HepG2 (cell line): ENCODE measurements at regions not wholly inside any gene's neighbourhood (a gene's known extent, or its start where the extent isn't known, plus 50 kb on each side); places are given as distances from the start of the nearest gene placed in this dataset.

Experiments
- ATAC-seq: fragments of 200-7000 bp; cut with Tn5 transposase; 3 replicates; pipeline ENCODE4 v1.9.1; 2020; ENCODE audit warnings: mild to moderate bottlenecking, moderate library complexity
- BruUV-seq: library from RNA; stranded (reverse); fragments of 400-500 nt; replicated peaks from 2 replicates; lab custom pipeline; 2021; lab: Mats Ljungman, UMichigan
- CTCF ChIA-PET: fragments of 300-600 bp; formaldehyde crosslinking; extraction: SDS; loops from one replicate; lab custom pipeline; 2021; ENCODE audit warnings: low total read pairs, inconsistent platforms, low intra/inter-chr PET ratio; lab: Yijun Ruan, JAX
- POLR2A ChIA-PET: fragments of 350-600 bp; sonication (Branson Sonifier 250); formaldehyde crosslinking; loops from one replicate; lab custom pipeline; 2020; ENCODE audit warnings: antibody characterized with exemption, inconsistent platforms; lab: Yijun Ruan, JAX
- DNase-seq: peaks from one replicate; pipeline ENCODE4 v3.0.0-alpha.2; 2015; ENCODE audit warnings: low spot score
- FAIRE-seq: peaks from 3 replicates; lab custom pipeline; 2011; peaks lifted over from hg19 to GRCh38; lab: Jason Lieb, UNC
- H2AFZ ChIP-seq: one replicate; pipeline ENCODE4 v1.6.1; 2011; ENCODE audit warnings: low read length, inconsistent platforms
- H3K27ac ChIP-seq: fragments of 300-600 bp; 3 replicates; pipeline ENCODE4 v1.8.0; 2011; ENCODE audit warnings: mixed run types, mild to moderate bottlenecking, mixed read lengths, low read length, inconsistent platforms; ENCODE audit not compliant: insufficient read depth; ENCODE audit errors: extremely low read length
- H3K27me3 ChIP-seq, 2 experiments: fragments of 200-600 bp in 1 of 2; 2 replicates in 1 of 2; 3 replicates in 1 of 2; pipeline versions ENCODE4 v1.6.0 to v1.8.0; 2011; ENCODE audit warnings: low read length in 2 of 2, mild to moderate bottlenecking in 2 of 2, moderate library complexity in 2 of 2, inconsistent platforms in 1 of 2; ENCODE audit not compliant: insufficient read depth in 2 of 2, control insufficient read depth in 1 of 2
- H3K36me3 ChIP-seq, 2 experiments: fragments of 200-600 bp in 1 of 2; replicated peaks in 1 of 2; 2 replicates in 1 of 2; 3 replicates in 1 of 2; pipeline versions ENCODE4 v1.5.1 to v1.8.0; 2011; ENCODE audit warnings: low read length in 2 of 2, inconsistent platforms in 1 of 2; ENCODE audit not compliant: insufficient read depth in 2 of 2, control insufficient read depth in 1 of 2
- H3K4me1 ChIP-seq: 2 replicates; pipeline ENCODE4 v1.5.1; 2012; ENCODE audit warnings: low read length, inconsistent platforms; ENCODE audit not compliant: insufficient read depth
- H3K4me2 ChIP-seq: 2 replicates; pipeline ENCODE4 v1.6.0; 2011; ENCODE audit warnings: low read depth, low read length, inconsistent platforms
- H3K4me3 ChIP-seq, 3 experiments: fragments of 200-600 bp in 1 of 3; sonication (generic), shearing (Covaris generic) in 1 of 3; replicated peaks in 1 of 3; 2 replicates each; pipeline ENCODE4 v1.5.1; 2011 to 2016; ENCODE audit warnings: low read length in 3 of 3, inconsistent platforms in 2 of 3, low read depth in 2 of 3, mild to moderate bottlenecking in 2 of 3, control low read depth in 1 of 3, mixed read lengths in 1 of 3; ENCODE audit not compliant: insufficient read depth in 1 of 3
- H3K79me2 ChIP-seq: one replicate; pipeline ENCODE4 v1.6.1; 2011; ENCODE audit warnings: low read length, inconsistent platforms; ENCODE audit not compliant: insufficient read depth
- H3K9ac ChIP-seq: 2 replicates; pipeline ENCODE4 v1.6.0; 2011; ENCODE audit warnings: mild to moderate bottlenecking, low read depth, low read length, inconsistent platforms; ENCODE audit not compliant: insufficient read depth
- H3K9me3 ChIP-seq: 2 replicates; pipeline ENCODE4 v1.5.1; 2012; ENCODE audit warnings: mild to moderate bottlenecking, low read length
- H4K20me1 ChIP-seq: 2 replicates; pipeline ENCODE4 v1.6.0; 2011; ENCODE audit warnings: inconsistent platforms, mild to moderate bottlenecking, low read length, moderate library complexity; ENCODE audit not compliant: insufficient read depth
- FOXJ3 ChIP-seq: sonication (generic); formaldehyde crosslinking; IDR thresholded peaks from 2 replicates; pipeline ENCODE4 v1.4.0; 2020; ENCODE audit warnings: missing genetic modification reagents, mild to moderate bottlenecking, borderline replicate concordance
- MEF2D ChIP-seq: sonication (generic); formaldehyde crosslinking; IDR thresholded peaks from 2 replicates; pipeline ENCODE4 v1.5.1; 2020; ENCODE audit warnings: mild to moderate bottlenecking, missing genetic modification reagents
- MEIS2 ChIP-seq: sonication (generic); formaldehyde crosslinking; IDR thresholded peaks from 2 replicates; pipeline ENCODE4 v1.9.0; 2021; ENCODE audit warnings: mild to moderate bottlenecking, missing genetic modification reagents
- POGZ ChIP-seq: sonication (generic); formaldehyde crosslinking; IDR thresholded peaks from 2 replicates; pipeline ENCODE4 v1.4.0; 2020; ENCODE audit warnings: mild to moderate bottlenecking, missing genetic modification reagents
- PRPF4 ChIP-seq: fragments of 200-400 bp; formaldehyde crosslinking; IDR thresholded peaks from 2 replicates; pipeline ENCODE4 v1.6.1; 2016; ENCODE audit warnings: low read length, low read depth; ENCODE audit not compliant: poor library complexity, severe bottlenecking
- RAD21 ChIP-seq: fragments of 450-650 bp; formaldehyde crosslinking; IDR thresholded peaks from 2 replicates; pipeline ENCODE4 v1.5.0; 2020; ENCODE audit warnings: mild to moderate bottlenecking
- RFXANK ChIP-seq: IDR thresholded peaks from 2 replicates; pipeline ENCODE4 v1.6.1; 2016
- SIN3B ChIP-seq: fragments of 150-350 bp; IDR thresholded peaks from 2 replicates; pipeline ENCODE4 v1.6.1; 2014; ENCODE audit warnings: low read length
- TGIF2 ChIP-seq: IDR thresholded peaks from 2 replicates; pipeline ENCODE4 v1.6.1; 2016; ENCODE audit warnings: control low read depth, missing compliant biosample characterization
- WIZ ChIP-seq: sonication (generic); formaldehyde crosslinking; IDR thresholded peaks from 2 replicates; pipeline ENCODE4 v1.5.1; 2020; ENCODE audit warnings: mild to moderate bottlenecking, missing genetic modification reagents
- ZBTB20 ChIP-seq: sonication (generic); formaldehyde crosslinking; IDR thresholded peaks from 2 replicates; pipeline ENCODE4 v1.8.1; 2023; ENCODE audit warnings: missing genetic modification reagents, low read depth, mild to moderate bottlenecking, borderline replicate concordance
- ZBTB42 ChIP-seq: sonication (generic); formaldehyde crosslinking; IDR thresholded peaks from 2 replicates; pipeline ENCODE4 v1.5.0; 2020; ENCODE audit warnings: mild to moderate bottlenecking, missing genetic modification reagents
- ZBTB7B ChIP-seq: sonication (generic); formaldehyde crosslinking; IDR thresholded peaks from 2 replicates; pipeline ENCODE4 v1.4.0; 2020; ENCODE audit warnings: missing genetic modification reagents
- ZNF367 ChIP-seq: sonication (generic); formaldehyde crosslinking; IDR thresholded peaks from 2 replicates; pipeline ENCODE4 v1.4.0; 2020; ENCODE audit warnings: missing genetic modification reagents, borderline replicate concordance
- ZNF562 ChIP-seq: sonication (generic); formaldehyde crosslinking; IDR thresholded peaks from 2 replicates; pipeline ENCODE4 v1.8.0; 2022; ENCODE audit warnings: missing genetic modification reagents, borderline replicate concordance
- ZNF646 ChIP-seq: sonication (generic); formaldehyde crosslinking; IDR thresholded peaks from 2 replicates; pipeline ENCODE4 v1.9.0; 2021; ENCODE audit warnings: mild to moderate bottlenecking, missing genetic modification reagents
- ZNF850 ChIP-seq: sonication (generic); formaldehyde crosslinking; conservative IDR thresholded peaks from 2 replicates; pipeline ENCODE4 v1.9.0; 2021; ENCODE audit warnings: mild to moderate bottlenecking, missing genetic modification reagents
- WGBS: methylation state at CpG from one replicate; pipeline ENCODE4 v1.1.6; 2017; ENCODE audit warnings: low lambda C conversion rate; 5-methylcytosine and 5-hydroxymethylcytosine counted together
- in situ Hi-C: cut with HindIII; loops from 2 replicates; pipeline ENCODE4 v1.10.0; 2017; ENCODE audit warnings: low pct_unique_long_range_greater_than_20kb; ENCODE audit not compliant: extremely low pct_ligation_motif_present
- intact Hi-C: fragments of 100-400 bp; cut with micrococcal nuclease; formaldehyde crosslinking; loops from one replicate; pipeline ENCODE4 v1.10.0; 2022; ENCODE audit not compliant: unreplicated experiment
- TF ChIP-seq, protein P1 (sequence below): conservative IDR thresholded peaks from 2 replicates; pipeline ENCODE4 v1.6.1; 2018; ENCODE audit warnings: missing genetic modification reagents

- TF ChIP-seq PRPF4 (no peak), ZNF367 (no peak)
- TF ChIP-seq, protein P1, sequence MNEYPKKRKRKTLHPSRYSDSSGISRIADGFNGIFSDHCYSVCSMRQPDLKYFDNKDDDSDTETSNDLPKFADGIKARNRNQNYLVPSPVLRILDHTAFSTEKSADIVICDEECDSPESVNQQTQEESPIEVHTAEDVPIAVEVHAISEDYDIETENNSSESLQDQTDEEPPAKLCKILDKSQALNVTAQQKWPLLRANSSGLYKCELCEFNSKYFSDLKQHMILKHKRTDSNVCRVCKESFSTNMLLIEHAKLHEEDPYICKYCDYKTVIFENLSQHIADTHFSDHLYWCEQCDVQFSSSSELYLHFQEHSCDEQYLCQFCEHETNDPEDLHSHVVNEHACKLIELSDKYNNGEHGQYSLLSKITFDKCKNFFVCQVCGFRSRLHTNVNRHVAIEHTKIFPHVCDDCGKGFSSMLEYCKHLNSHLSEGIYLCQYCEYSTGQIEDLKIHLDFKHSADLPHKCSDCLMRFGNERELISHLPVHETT (CRISPR knock-in tag): no peak
- TF ChIP-seq, all 625 proteins: peak for 0
Measured at GRCh38 chr18:75526038-75526437, 98.5 kb upstream of the SMIM21 start (continued).

DNA sequence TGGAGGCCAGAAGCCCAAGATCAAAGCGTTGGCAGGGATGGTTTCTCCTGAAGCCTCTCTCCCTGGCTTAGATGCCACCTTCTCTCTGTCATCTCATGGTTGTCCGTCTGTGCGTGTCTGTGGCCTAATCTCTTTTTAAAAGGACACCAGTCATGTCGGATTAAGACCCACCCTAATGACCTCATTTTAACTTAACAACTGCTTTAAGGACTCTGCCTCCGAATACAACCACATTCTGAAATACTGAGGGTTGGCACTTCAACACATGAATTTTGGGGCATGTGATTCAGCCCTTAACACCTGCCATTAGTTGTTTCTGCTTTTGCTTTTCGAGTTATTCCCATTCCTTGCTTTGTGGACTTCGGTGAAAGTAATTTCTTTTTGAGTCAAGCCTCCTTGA, 97.8 kb upstream of the SMIM21 start:
- TF ChIP-seq RAD21: no peak
- TF ChIP-seq MEF2D (CRISPR knock-in tag): no peak
- TF ChIP-seq SIN3B: no peak
- no peak for TF ChIP-seq MEIS2 (CRISPR knock-in tag)
- no peak for TF ChIP-seq FOXJ3 (CRISPR knock-in tag)
- TF ChIP-seq TGIF2: no peak
- no peak for TF ChIP-seq ZBTB7B (CRISPR knock-in tag)
- no peak for TF ChIP-seq ZNF562 (CRISPR knock-in tag)
- no peak for TF ChIP-seq ZBTB42 (CRISPR knock-in tag)
- TF ChIP-seq ZNF646 (CRISPR knock-in tag): no peak
- no peak for TF ChIP-seq ZNF850 (CRISPR knock-in tag)
- TF ChIP-seq RFXANK (CRISPR knock-in tag): no peak
- no peak for TF ChIP-seq ZBTB20 (CRISPR knock-in tag)
- TF ChIP-seq WIZ (CRISPR knock-in tag): no peak
- TF ChIP-seq POGZ: no peak
- Histone ChIP-seq H4K20me1 (no peaks in the 10 kb centered on the region), H3K4me1 (no peaks in the 10 kb centered on the region), H3K27me3 (peaks cover 2 to 45% of the 10 kb centered on the region in 2 experiments; a peak in 4 of 5 replicates), H3K9ac (no peak overlapping the region), H3K4me2 (no peak overlapping the region), H3K27ac (no peak overlapping the region), H2AFZ (no peak overlapping the region), H3K4me3 (no peak overlapping the region), H3K36me3 (no peaks in the 10 kb centered on the region), H3K9me3 (no peaks in the 10 kb centered on the region), H3K79me2 (no peaks in the 10 kb centered on the region)
- WGBS: 18% methylated on average over 6 of the region's 7 CpGs
- in situ Hi-C loops (no loop called here), intact Hi-C loops (no loop called here)
- FAIRE-seq (no peak), ATAC-seq (no peak), DNase-seq (no peak)
- ChIA-PET POLR2A (no interaction called here), CTCF (no interaction called here)
- no TSS peak for BruUV-seq
